Stimulated activated CD8-positive, alpha-beta memory T cell treated with anti-CD3 and anti-CD28 coated beads, Interleukin-4, amount 100 ng/mL, for 48 hours (primary cell): ENCODE measurements at regions not wholly inside any gene's neighbourhood (a gene's known extent, or its start where the extent isn't known, plus 50 kb on each side); places are given as distances from the start of the nearest gene placed in this dataset.
A peak's percentile ranks its signal among the peaks of the same experiment; 100 is the strongest.
"Not testable (repeated sequence)": the region's sequence is repeated elsewhere in the genome, so short reads cannot be mapped to it uniquely, and the experiment has no call there.

Experiments
- DNase-seq: peaks from one replicate; pipeline ENCODE4 v3.0.0-alpha.2; 2020

- peak; percentile 85 for DNase-seq
Observed at GRCh38 chr10:30695481-30696236, 66.1 kb upstream of the LYZL2 start.

DNA sequence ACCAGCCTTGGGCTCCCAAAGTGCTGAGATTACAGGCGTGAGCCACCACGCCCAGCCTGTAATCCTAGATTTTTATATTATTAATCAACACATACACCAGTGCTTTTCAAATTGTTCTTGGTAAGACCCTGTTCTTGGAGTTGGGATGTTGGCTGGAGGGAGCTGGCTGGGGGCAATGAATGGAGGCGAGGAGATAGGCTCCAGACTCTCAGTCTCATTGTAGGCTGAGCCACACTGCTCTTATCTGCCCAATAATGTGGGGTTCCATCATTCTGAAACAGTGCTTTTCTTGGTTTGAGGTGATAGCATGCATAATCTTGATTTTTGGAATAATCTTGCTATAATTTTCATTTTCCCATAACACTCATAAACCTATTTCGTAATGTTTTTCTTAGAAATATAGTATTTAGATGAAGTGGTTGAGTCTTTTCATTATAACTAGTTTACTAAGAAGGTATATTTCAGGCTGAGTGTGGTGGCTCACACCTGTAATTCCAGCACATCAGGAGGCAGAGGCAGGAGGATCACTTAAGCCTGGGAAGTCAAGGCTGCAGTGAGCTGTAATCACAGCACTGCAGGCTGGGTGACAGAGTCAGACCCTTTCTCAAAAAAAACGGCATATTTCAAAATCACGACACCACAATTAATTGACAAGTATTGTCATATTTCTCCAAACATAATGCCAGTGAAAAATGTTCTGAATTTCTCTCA lies 65.1 kb upstream of the LYZL2 start:
- peak; percentile 57 for DNase-seq

GRCh38 chr10:30691639-30692015 lies 62.1 kb upstream of the LYZL2 start:
- no peak for DNase-seq

- not testable (repeated sequence) for DNase-seq
Observed at GRCh38 chr10:30690948-30691638, 61.5 kb upstream of the LYZL2 start.

- DNase-seq, result no peak
Observed at GRCh38 chr10:30688456-30688855, 58.9 kb upstream of the LYZL2 start.

DNA sequence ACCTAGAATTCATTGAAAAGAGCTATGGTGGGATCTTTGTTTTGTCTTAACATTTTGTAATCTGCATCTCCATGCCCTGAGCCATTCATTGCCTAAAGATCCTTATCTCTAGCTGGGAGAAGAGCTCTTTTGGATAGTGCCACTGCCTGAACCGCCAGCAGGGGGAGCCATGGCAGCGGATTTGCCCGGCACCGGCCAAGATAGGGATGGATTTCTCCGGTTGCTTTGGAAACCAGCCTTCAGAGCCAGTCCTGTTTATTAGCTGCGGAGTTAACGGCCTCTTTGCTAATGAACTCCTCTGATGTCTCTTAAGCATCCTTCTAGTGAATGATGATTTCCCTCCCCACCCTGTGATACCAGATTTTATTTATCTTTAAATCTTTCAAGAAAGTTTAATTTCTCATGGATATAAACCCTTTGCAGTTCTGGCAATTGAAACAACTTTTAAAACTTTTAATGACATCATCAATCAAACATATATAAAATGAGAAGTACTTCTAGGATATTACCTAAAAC lies 58.2 kb upstream of the LYZL2 start:
- peak; percentile 93 for DNase-seq

DNA sequence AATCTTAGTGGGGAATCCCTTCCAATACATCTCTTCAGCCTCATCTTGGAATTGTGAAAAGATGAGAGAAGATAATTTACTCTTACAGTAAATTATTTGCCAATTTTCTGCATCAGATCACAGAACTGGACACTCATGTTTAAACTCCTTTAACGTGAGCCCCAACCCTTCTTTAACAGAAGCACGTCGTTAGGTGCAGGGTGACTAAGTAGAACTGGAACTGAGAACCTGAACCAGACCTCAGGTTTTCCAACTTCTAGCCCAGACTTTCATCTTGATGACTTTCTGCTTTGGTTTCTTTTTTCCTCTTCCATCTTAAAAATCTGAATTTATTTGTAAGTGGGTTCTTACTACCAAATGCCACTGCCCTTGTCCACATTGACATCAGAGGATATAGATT lies 57.2 kb upstream of the LYZL2 start:
- no peak for DNase-seq

GRCh38 chr10:30683496-30683895 lies 53.9 kb upstream of the LYZL2 start:
- no peak for DNase-seq

- peak; percentile 82 for DNase-seq
Observed at GRCh38 chr10:30682377-30683199, 53.0 kb upstream of the LYZL2 start.

GRCh38 chr10:30680908-30681307 lies 51.4 kb upstream of the LYZL2 start:
- DNase-seq, result no peak
